NB4 (cell line): ENCODE measurements at regions not wholly inside any gene's neighbourhood (a gene's known extent, or its start where the extent isn't known, plus 50 kb on each side); places are given as distances from the start of the nearest gene placed in this dataset.

Experiments used
- CTCF ChIP-seq: IDR thresholded peaks from one replicate; pipeline ENCODE4 v1.5.1; 2012; ENCODE audit warnings: low read depth, low read length
- POLR2A ChIP-seq: IDR thresholded peaks from 2 replicates; pipeline ENCODE4 v1.6.1; 2011; ENCODE audit warnings: mild to moderate bottlenecking; ENCODE audit not compliant: insufficient read length; ENCODE audit errors: extremely low read depth

- no peak for TF ChIP-seq POLR2A
- no peak for TF ChIP-seq CTCF
These were observed 141.9 kb downstream of the ANKRD7 start for GRCh38 chr7:118366363-118366762.
